Endothelial cell of umbilical vein (primary cell): ENCODE measurements at regions not wholly inside any gene's neighbourhood (a gene's known extent, or its start where the extent isn't known, plus 50 kb on each side); places are given as distances from the start of the nearest gene placed in this dataset.

Experiments used
- BruUV-seq: library from RNA; stranded (reverse); fragments of 400-500 nt; replicated peaks from 2 replicates; lab custom pipeline; 2021; lab: Mats Ljungman, UMichigan
- CTCF ChIA-PET: fragments of 300-600, 350-600 bp; sonication (Branson Sonifier 250); formaldehyde crosslinking; loops from one replicate; lab custom pipeline; 2021; ENCODE audit warnings: antibody characterized with exemption, inconsistent platforms; lab: Charles Lee
- POLR2A ChIA-PET: fragments of 300-600, 350-600 bp; sonication (Branson Sonifier 250); formaldehyde crosslinking; loops from one replicate; lab custom pipeline; 2021; ENCODE audit warnings: antibody characterized with exemption, inconsistent platforms; lab: Charles Lee
- DNase-seq: peaks from one replicate; pipeline ENCODE4 v3.0.0-alpha.2; 2011; ENCODE audit warnings: low read depth, low spot score
- FAIRE-seq: peaks from 2 replicates; lab custom pipeline; 2011; peaks lifted over from hg19 to GRCh38; lab: Jason Lieb, UNC
- H2AFZ ChIP-seq: 2 replicates; pipeline ENCODE4 v1.6.0; 2012; ENCODE audit warnings: low read depth, low read length, control low read depth, inconsistent platforms
- H3K27ac ChIP-seq: 2 replicates; pipeline ENCODE4 v1.5.1; 2011; ENCODE audit warnings: low read depth, mild to moderate bottlenecking, control low read depth, low read length, moderate library complexity; ENCODE audit not compliant: insufficient read depth
- H3K27me3 ChIP-seq, 2 experiments: 2 replicates each; pipeline versions ENCODE4 v1.6.0 to v1.6.1; 2011; ENCODE audit warnings: low read length in 2 of 2, mixed read lengths in 1 of 2; ENCODE audit not compliant: control insufficient read depth in 2 of 2, insufficient read depth in 2 of 2
- H3K36me3 ChIP-seq, 2 experiments: 2 replicates in 1 of 2; 3 replicates in 1 of 2; pipeline ENCODE4 v1.5.1; 2011; ENCODE audit warnings: low read length in 2 of 2, mild to moderate bottlenecking in 1 of 2, moderate library complexity in 1 of 2; ENCODE audit not compliant: control insufficient read depth in 2 of 2, insufficient read depth in 2 of 2; ENCODE audit errors: extremely low read depth in 1 of 2
- H3K4me1 ChIP-seq: 3 replicates; pipeline ENCODE4 v1.5.1; 2011; ENCODE audit warnings: mild to moderate bottlenecking, low read length; ENCODE audit not compliant: control insufficient read depth, insufficient read depth; ENCODE audit errors: extremely low read depth
- H3K4me2 ChIP-seq: 2 replicates; pipeline ENCODE4 v1.6.1; 2011; ENCODE audit warnings: low read length, control low read depth, mixed read lengths; ENCODE audit not compliant: insufficient read depth
- H3K4me3 ChIP-seq, 3 experiments: fragments of 200-600 bp in 1 of 3; sonication (generic), shearing (Covaris generic) in 1 of 3; replicated peaks in 1 of 3; 2 replicates each; pipeline ENCODE4 v1.5.1; 2011 to 2016; ENCODE audit warnings: control low read depth in 3 of 3, low read length in 3 of 3, mild to moderate bottlenecking in 2 of 3, inconsistent platforms in 1 of 3, low read depth in 1 of 3, moderate library complexity in 1 of 3; ENCODE audit not compliant: insufficient read depth in 1 of 3
- H3K79me2 ChIP-seq: 2 replicates; pipeline ENCODE4 v1.6.0; 2012; ENCODE audit warnings: low read length, inconsistent platforms; ENCODE audit not compliant: control insufficient read depth, insufficient read depth
- H3K9ac ChIP-seq: replicated peaks from 2 replicates; pipeline ENCODE3; 2011; ENCODE audit warnings: low read length, control low read depth; ENCODE audit not compliant: insufficient read depth; ENCODE audit errors: extremely low read depth
- H3K9me1 ChIP-seq: replicated peaks from 3 replicates; pipeline ENCODE4 v1.6.0; 2011; ENCODE audit warnings: mild to moderate bottlenecking, low read length; ENCODE audit not compliant: control insufficient read depth, insufficient read depth; ENCODE audit errors: extremely low read depth
- H3K9me3 ChIP-seq: replicated peaks from 2 replicates; pipeline ENCODE4 v1.5.1; 2012; ENCODE audit warnings: low read length, inconsistent platforms; ENCODE audit not compliant: control insufficient read depth, insufficient read depth
- H4K20me1 ChIP-seq: replicated peaks from 2 replicates; pipeline ENCODE3; 2011; ENCODE audit warnings: mild to moderate bottlenecking, low read length; ENCODE audit not compliant: control insufficient read depth, insufficient read depth; ENCODE audit errors: extremely low read depth
- GATA2 ChIP-seq: IDR thresholded peaks from 2 replicates; pipeline ENCODE4 v1.7.0; 2011; ENCODE audit warnings: low read depth, mild to moderate bottlenecking, moderate library complexity, mixed read lengths, low read length; ENCODE audit not compliant: insufficient read length, insufficient read depth
- MYC ChIP-seq: IDR thresholded peaks from one replicate; pipeline ENCODE4 v1.6.1; 2011; ENCODE audit warnings: mild to moderate bottlenecking, low read depth, low read length
- POLR2AphosphoS5 ChIP-seq: IDR thresholded peaks from 2 replicates; pipeline ENCODE4 v1.6.1; 2012; ENCODE audit warnings: low read depth, mild to moderate bottlenecking, control low read depth, low read length, moderate library complexity; ENCODE audit not compliant: insufficient read depth
- dilution Hi-C: fragments of 300-500 bp; cut with MboI; formaldehyde crosslinking; loops from one replicate; pipeline ENCODE4 v1.15.0; 2019; ENCODE audit warnings: low sequenced_read_pairs; ENCODE audit not compliant: extremely low pct_ligation_motif_present
- intact Hi-C: fragments of 100-400 bp; cut with micrococcal nuclease; formaldehyde crosslinking; loops from one replicate; pipeline ENCODE4 v1.10.0; 2022
- TF ChIP-seq, protein P1 (sequence below), 2 donors: IDR thresholded peaks; 1 replicate in 1 of 2; 2 replicates in 1 of 2; pipeline ENCODE4 v1.5.1; 2011; ENCODE audit warnings: low read length in 2 of 2, mild to moderate bottlenecking in 2 of 2, moderate library complexity in 2 of 2, control low read depth in 1 of 2, inconsistent platforms in 1 of 2, low read depth in 1 of 2; ENCODE audit not compliant: insufficient read depth in 1 of 2; ENCODE audit errors: extremely low read depth in 1 of 2
- TF ChIP-seq, protein P2 (sequence below): IDR thresholded peaks from 2 replicates; pipeline ENCODE4 v1.6.1; 2011; ENCODE audit not compliant: insufficient read depth, insufficient read length

DNA sequence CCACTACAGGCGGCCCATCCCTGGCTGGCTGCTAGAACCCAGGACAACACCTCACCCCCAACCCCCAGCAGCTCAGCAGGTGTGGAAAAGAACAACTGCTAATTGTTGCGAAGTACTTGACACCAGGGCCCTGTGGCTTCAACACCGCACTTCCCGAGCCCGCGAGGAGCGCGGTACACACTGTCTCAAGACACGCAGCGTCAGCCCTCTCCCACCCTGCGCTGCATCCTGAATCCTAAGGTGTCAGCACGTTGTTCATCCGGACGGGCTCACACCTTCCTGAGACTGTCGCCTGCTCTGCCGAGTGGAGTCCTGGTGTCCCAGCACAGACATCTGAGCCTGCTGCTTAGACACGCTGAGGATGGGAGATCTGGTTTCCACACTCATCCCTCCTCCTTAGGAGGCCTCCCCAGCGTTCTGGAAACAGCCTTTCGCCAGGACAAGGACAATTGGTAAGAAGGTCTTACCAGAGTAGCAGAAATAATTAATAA, 1336.2 kb downstream of the BRD1 start:
- CTCF ChIA-PET: interaction anchor here (1.0 to 4.9 kb wide), 8 partner anchors 1278 to 1928 kb away, joined by 3 to 82 read pairs (median 3); no protein-coding TSS in a partner anchor
- POLR2A ChIA-PET: no interaction called here

More for the DNA sequence above, 1336.2 kb downstream of the BRD1 start:
- H3K9me3 ChIP-seq: no peaks in the 10 kb centered on the region
- H3K9ac ChIP-seq: no peak overlapping the region
- no peak overlapping the region for H2AFZ ChIP-seq
- no peak overlapping the region for H3K4me3 ChIP-seq
- no peaks in the 10 kb centered on the region for H3K79me2 ChIP-seq
- no peak overlapping the region for H3K27ac ChIP-seq
- H3K27me3 ChIP-seq: peaks cover 22 to 29% of the 10 kb centered on the region in 2 experiments
- no peak for DNase-seq
- no peaks in the 10 kb centered on the region for H3K36me3 ChIP-seq
- no peaks in the 10 kb centered on the region for H3K4me1 ChIP-seq
- FAIRE-seq: no peak
- H3K9me1 ChIP-seq: no peaks in the 10 kb centered on the region
- intact Hi-C loops: loop anchor here (2.0 kb wide), 1 partner anchor 1647 kb away; no protein-coding TSS in a partner anchor
- H4K20me1 ChIP-seq: no peaks in the 10 kb centered on the region
- no peak overlapping the region for H3K4me2 ChIP-seq
- no peak for TF ChIP-seq MYC
- TF ChIP-seq, protein P1, sequence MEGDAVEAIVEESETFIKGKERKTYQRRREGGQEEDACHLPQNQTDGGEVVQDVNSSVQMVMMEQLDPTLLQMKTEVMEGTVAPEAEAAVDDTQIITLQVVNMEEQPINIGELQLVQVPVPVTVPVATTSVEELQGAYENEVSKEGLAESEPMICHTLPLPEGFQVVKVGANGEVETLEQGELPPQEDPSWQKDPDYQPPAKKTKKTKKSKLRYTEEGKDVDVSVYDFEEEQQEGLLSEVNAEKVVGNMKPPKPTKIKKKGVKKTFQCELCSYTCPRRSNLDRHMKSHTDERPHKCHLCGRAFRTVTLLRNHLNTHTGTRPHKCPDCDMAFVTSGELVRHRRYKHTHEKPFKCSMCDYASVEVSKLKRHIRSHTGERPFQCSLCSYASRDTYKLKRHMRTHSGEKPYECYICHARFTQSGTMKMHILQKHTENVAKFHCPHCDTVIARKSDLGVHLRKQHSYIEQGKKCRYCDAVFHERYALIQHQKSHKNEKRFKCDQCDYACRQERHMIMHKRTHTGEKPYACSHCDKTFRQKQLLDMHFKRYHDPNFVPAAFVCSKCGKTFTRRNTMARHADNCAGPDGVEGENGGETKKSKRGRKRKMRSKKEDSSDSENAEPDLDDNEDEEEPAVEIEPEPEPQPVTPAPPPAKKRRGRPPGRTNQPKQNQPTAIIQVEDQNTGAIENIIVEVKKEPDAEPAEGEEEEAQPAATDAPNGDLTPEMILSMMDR (IDR thresholded peaks at IDR 0.05; ENCODE audit: extremely low read depth in 1 of 2, insufficient read depth in 1 of 2, low read depth in 1 of 2, low read length in 2 of 2): no peak
- no peak for TF ChIP-seq GATA2
- no peak for TF ChIP-seq POLR2AphosphoS5
- TF ChIP-seq, protein P2, sequence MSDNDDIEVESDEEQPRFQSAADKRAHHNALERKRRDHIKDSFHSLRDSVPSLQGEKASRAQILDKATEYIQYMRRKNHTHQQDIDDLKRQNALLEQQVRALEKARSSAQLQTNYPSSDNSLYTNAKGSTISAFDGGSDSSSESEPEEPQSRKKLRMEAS: no peak
- BruUV-seq: no TSS peak
- dilution Hi-C loops: no loop called here
